ENCODE measurements at regions not wholly inside any gene's neighbourhood (a gene's known extent, or its start where the extent isn't known, plus 50 kb on each side); places are given as distances from the start of the nearest gene placed in this dataset.

DNA sequence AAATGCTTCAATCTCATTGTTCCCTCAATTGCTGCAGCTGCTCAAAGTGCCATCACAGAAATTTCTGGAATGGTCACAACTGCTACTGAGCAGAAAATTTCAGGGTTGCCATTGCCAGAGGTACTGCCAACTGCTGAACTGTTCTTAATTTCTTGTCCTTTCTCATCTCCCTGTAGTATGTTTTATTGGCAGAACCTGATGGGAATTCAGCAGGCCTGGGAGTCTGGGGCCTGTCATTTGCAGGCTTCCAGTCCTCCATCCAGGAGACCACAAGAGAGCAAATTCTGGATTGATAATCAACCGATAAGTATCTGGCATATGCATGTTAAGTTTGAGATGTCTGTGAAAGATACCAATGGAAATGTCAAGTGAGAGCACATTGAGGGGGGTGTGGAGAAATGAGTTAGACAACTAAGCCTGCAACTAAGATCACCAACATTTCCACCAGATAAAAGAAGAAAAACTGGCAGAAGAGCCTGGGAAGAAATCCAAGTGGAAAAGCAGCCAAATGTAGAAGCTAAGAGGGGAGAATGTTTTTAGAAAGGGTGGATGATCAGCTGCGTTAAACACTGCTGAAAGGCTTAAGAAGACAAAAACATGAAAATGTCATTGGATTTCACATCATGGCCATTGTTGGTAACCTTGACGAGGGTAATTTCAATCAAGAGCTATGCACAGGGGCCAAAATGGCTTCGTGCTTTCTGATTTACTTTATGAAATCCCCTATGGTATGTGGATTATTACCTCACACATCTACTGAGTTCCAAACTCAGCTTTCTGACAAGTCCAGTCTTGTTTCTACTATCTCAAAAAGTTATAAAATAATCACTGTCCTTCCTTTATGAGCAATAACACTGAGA, 648.1 kb downstream of the PLPP3 start:
- no peak for DNase-seq (ENCODE audit: extremely low spot score)
- POLR2A ChIA-PET, result no interaction called here
- TF ChIP-seq, protein P1, sequence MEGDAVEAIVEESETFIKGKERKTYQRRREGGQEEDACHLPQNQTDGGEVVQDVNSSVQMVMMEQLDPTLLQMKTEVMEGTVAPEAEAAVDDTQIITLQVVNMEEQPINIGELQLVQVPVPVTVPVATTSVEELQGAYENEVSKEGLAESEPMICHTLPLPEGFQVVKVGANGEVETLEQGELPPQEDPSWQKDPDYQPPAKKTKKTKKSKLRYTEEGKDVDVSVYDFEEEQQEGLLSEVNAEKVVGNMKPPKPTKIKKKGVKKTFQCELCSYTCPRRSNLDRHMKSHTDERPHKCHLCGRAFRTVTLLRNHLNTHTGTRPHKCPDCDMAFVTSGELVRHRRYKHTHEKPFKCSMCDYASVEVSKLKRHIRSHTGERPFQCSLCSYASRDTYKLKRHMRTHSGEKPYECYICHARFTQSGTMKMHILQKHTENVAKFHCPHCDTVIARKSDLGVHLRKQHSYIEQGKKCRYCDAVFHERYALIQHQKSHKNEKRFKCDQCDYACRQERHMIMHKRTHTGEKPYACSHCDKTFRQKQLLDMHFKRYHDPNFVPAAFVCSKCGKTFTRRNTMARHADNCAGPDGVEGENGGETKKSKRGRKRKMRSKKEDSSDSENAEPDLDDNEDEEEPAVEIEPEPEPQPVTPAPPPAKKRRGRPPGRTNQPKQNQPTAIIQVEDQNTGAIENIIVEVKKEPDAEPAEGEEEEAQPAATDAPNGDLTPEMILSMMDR (IDR thresholded peaks at IDR 0.05; ENCODE audit: control extremely low read depth, extremely low read depth, low read depth, missing control alignments), result no peak
- CTCF ChIA-PET, result no interaction called here

DNA sequence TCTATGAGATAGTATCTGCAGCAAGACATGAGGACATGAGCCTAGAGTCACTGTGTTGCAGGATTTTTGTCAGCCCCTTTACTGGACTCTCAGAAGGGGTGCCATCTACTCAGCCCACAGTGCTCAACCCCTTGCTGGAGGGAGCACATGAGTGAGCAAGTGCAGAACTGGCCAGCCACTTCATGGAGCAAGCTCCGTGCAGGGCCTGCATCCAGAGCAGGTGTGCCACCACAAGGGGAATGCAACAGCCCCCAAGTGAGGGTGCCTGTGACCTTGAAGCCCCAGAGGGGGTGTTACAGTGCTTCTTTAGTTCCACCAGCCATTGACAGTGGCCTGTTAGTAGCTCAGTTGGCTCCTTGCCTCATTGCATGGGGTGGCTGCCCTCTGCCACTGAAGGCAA, 649.7 kb downstream of the PLPP3 start:
- ChIA-PET POLR2A (no interaction called here), CTCF (no interaction called here)
- TF ChIP-seq, protein P1 (IDR thresholded peaks at IDR 0.05; ENCODE audit: control extremely low read depth, extremely low read depth, low read depth, missing control alignments), result no peak
- no peak for DNase-seq (ENCODE audit: extremely low spot score)

DNA sequence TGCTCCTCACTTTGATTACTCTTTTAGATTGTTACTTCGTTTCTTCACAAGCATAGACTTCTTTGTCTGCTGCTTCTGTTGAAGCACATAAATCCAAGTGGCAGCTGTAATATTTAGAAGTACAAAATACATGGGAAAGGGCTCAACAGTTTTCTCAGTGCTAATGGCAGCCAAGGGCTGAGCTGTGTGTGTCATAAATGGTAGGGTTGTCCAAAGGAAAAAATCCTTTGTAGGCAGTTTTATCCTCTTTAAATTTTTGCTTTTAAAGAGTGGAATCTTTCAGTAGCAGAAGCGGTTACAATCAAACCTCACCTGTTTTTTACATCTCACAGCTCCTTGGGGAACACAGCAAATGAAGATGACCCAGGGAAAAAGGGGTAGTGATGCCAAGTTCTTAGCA, 650.8 kb downstream of the PLPP3 start:
- TF ChIP-seq, protein P1 (IDR thresholded peaks at IDR 0.05; ENCODE audit: control extremely low read depth, extremely low read depth, low read depth, missing control alignments), result no peak
- CTCF ChIA-PET, result no interaction called here
- DNase-seq (ENCODE audit: extremely low spot score), result no peak
- POLR2A ChIA-PET, result no interaction called here

- ChIA-PET CTCF (no interaction called here), POLR2A (no interaction called here)
- DNase-seq (ENCODE audit: extremely low spot score), result no peak
- TF ChIP-seq, protein P1 (IDR thresholded peaks at IDR 0.05; ENCODE audit: control extremely low read depth, extremely low read depth, low read depth, missing control alignments), result no peak
Observed at GRCh38 chr1:55927702-55928290, 651.6 kb downstream of the PLPP3 start.

GRCh38 chr1:55926906-55927471, 652.4 kb downstream of the PLPP3 start:
- DNase-seq (ENCODE audit: extremely low spot score), result no peak
- ChIA-PET CTCF (no interaction called here), POLR2A (no interaction called here)
- TF ChIP-seq, protein P1 (IDR thresholded peaks at IDR 0.05; ENCODE audit: control extremely low read depth, extremely low read depth, low read depth, missing control alignments), result no peak

GRCh38 chr1:55916907-55917306, 662.5 kb downstream of the PLPP3 start:
- no peak for DNase-seq (ENCODE audit: extremely low spot score)
- TF ChIP-seq, protein P1 (IDR thresholded peaks at IDR 0.05; ENCODE audit: control extremely low read depth, extremely low read depth, low read depth, missing control alignments), result no peak
- ChIA-PET CTCF (no interaction called here), POLR2A (no interaction called here)

All from GM10248 (cell line).